ENCODE measurements at regions not wholly inside any gene's neighbourhood (a gene's known extent, or its start where the extent isn't known, plus 50 kb on each side); places are given as distances from the start of the nearest gene placed in this dataset.

- Histone ChIP-seq H3K4me3 (ENCODE audit: low read length) (no peak overlapping the region), H2AFZ (ENCODE audit: low read length) (no peak overlapping the region), H3K36me3 (ENCODE audit: low read depth, low read length) (no peaks in the 10 kb centered on the region), H3K4me1 (ENCODE audit: insufficient read depth, low read length) (no peaks in the 10 kb centered on the region; the same call in 1 of the 2 replicates), H3K9ac (ENCODE audit: low read length) (no peak overlapping the region), H4K20me1 (ENCODE audit: low read length) (no peaks in the 10 kb centered on the region), H3K27me3 (ENCODE audit: low read length) (no peaks in the 10 kb centered on the region), H3F3A (ENCODE audit: low read length, unreplicated experiment) (no peaks in the 10 kb centered on the region), H3K79me2 (ENCODE audit: low read length) (no peaks in the 10 kb centered on the region), H3K4me2 (ENCODE audit: low read length) (no peak overlapping the region), H3K9me3 (ENCODE audit: low read length) (no peaks in the 10 kb centered on the region), H3K27ac (ENCODE audit: low read length) (no peak overlapping the region), H3K9me2 (replicated peaks; ENCODE audit: low read length) (no peaks in the 10 kb centered on the region)
- DNase-seq (no peak), ATAC-seq (no peak)
- intact Hi-C loops (cut with micrococcal nuclease), result no loop called here
- TF ChIP-seq CTCF (conservative IDR thresholded peaks at IDR 0.05; ENCODE audit: low read depth, low read length), result no peak
- no peak for TF ChIP-seq EZH2phosphoT487 (IDR thresholded peaks at IDR 0.05; ENCODE audit: borderline replicate concordance, low read length)
- POLR2A ChIA-PET (ENCODE audit: unreplicated experiment), result interaction anchor here (0.5 kb wide), 1 partner anchor 489 kb away, joined by 3 read pairs; no protein-coding TSS in a partner anchor
- BruUV-seq (replicated peaks), result no TSS peak
- CTCF ChIA-PET, result interaction anchor here (1.0 kb wide), 1 partner anchor 11 kb away, joined by 3 read pairs; no protein-coding TSS in a partner anchor
Measured at GRCh38 chr6:43944908-43945767, 175.1 kb downstream of the VEGFA start.

- ATAC-seq (peak; percentile 68), DNase-seq (peak; percentile 37)
- Histone ChIP-seq H3K4me2 (ENCODE audit: low read length) (no peak overlapping the region), H3K9ac (ENCODE audit: low read length) (no peak overlapping the region), H4K20me1 (ENCODE audit: low read length) (no peaks in the 10 kb centered on the region), H3K4me1 (ENCODE audit: insufficient read depth, low read length) (no peaks in the 10 kb centered on the region; the same call in 1 of the 2 replicates), H3F3A (ENCODE audit: low read length, unreplicated experiment) (no peaks in the 10 kb centered on the region), H3K9me2 (replicated peaks; ENCODE audit: low read length) (no peaks in the 10 kb centered on the region), H2AFZ (ENCODE audit: low read length) (no peak overlapping the region), H3K27ac (ENCODE audit: low read length) (no peak overlapping the region), H3K27me3 (ENCODE audit: low read length) (no peaks in the 10 kb centered on the region), H3K4me3 (ENCODE audit: low read length) (no peak overlapping the region), H3K36me3 (ENCODE audit: low read depth, low read length) (no peaks in the 10 kb centered on the region), H3K9me3 (ENCODE audit: low read length) (no peaks in the 10 kb centered on the region), H3K79me2 (ENCODE audit: low read length) (no peaks in the 10 kb centered on the region)
- no TSS peak for BruUV-seq (replicated peaks)
- CTCF ChIA-PET, result interaction anchor here (1.0 kb wide), 1 partner anchor 10 kb away, joined by 3 read pairs; no protein-coding TSS in a partner anchor
- intact Hi-C loops (cut with micrococcal nuclease), result no loop called here
- POLR2A ChIA-PET (ENCODE audit: unreplicated experiment), result no interaction called here
- TF ChIP-seq EZH2 (IDR thresholded peaks at IDR 0.05; ENCODE audit: low read length, unreplicated experiment), result no peak
- TF ChIP-seq CTCF (conservative IDR thresholded peaks at IDR 0.05; ENCODE audit: low read depth, low read length), result no peak
- TF ChIP-seq EZH2phosphoT487 (IDR thresholded peaks at IDR 0.05; ENCODE audit: borderline replicate concordance, low read length), result no peak
Measured at GRCh38 chr6:43943781-43944250, 173.8 kb downstream of the VEGFA start.
